MM.1S (cell line): ENCODE measurements at regions not wholly inside any gene's neighbourhood (a gene's known extent, or its start where the extent isn't known, plus 50 kb on each side); places are given as distances from the start of the nearest gene placed in this dataset.
"Not testable (repeated sequence)": the region's sequence is repeated elsewhere in the genome, so short reads cannot be mapped to it uniquely, and the experiment has no call there.

Experiments
- DNase-seq: peaks from one replicate; pipeline ENCODE4 v3.0.0-alpha.2; 2015
- H2AFZ ChIP-seq: fragments of 300-600 bp; sonication (generic); 2 replicates; pipeline ENCODE4 v1.6.0; 2016; ENCODE audit warnings: antibody characterized with exemption, low read length
- H3F3A ChIP-seq: fragments of 300-600 bp; sonication (generic); 2 replicates; pipeline ENCODE4 v1.6.1; 2016; ENCODE audit warnings: mild to moderate bottlenecking, antibody characterized with exemption, low read length, moderate library complexity, mixed read lengths; ENCODE audit not compliant: insufficient read depth
- H3K27ac ChIP-seq: fragments of 300-600 bp; sonication (generic); 2 replicates; pipeline ENCODE4 v1.5.1; 2016; ENCODE audit warnings: mild to moderate bottlenecking, low read length
- H3K27me3 ChIP-seq: fragments of 300-600 bp; sonication (generic); replicated peaks from 2 replicates; pipeline ENCODE4 v1.6.0; 2016; ENCODE audit warnings: low read length; ENCODE audit not compliant: insufficient read depth
- H3K36me3 ChIP-seq: fragments of 300-600 bp; sonication (generic); replicated peaks from 2 replicates; pipeline ENCODE4 v1.6.1; 2016; ENCODE audit warnings: mild to moderate bottlenecking, low read length, mixed read lengths; ENCODE audit not compliant: insufficient read depth
- H3K4me1 ChIP-seq: fragments of 300-600 bp; sonication (generic); 2 replicates; pipeline ENCODE4 v1.6.1; 2016; ENCODE audit warnings: low read length, mixed read lengths
- H3K4me2 ChIP-seq: fragments of 300-600 bp; sonication (generic); 2 replicates; pipeline ENCODE4 v1.6.0; 2016; ENCODE audit warnings: low read depth, low read length
- H3K4me3 ChIP-seq: fragments of 300-600 bp; sonication (generic); 2 replicates; pipeline ENCODE4 v1.5.1; 2016; ENCODE audit warnings: low read length, mixed read lengths
- H3K79me2 ChIP-seq: fragments of 300-600 bp; sonication (generic); 2 replicates; pipeline ENCODE4 v1.6.1; 2016; ENCODE audit warnings: mixed run types, low read length, mixed read lengths
- H3K9ac ChIP-seq: fragments of 300-600 bp; sonication (generic); 2 replicates; pipeline ENCODE4 v1.6.1; 2016; ENCODE audit warnings: low read length, mixed read lengths
- H3K9me2 ChIP-seq: fragments of 300-600 bp; sonication (generic); replicated peaks from 2 replicates; pipeline ENCODE4 v1.6.1; 2016; ENCODE audit warnings: mild to moderate bottlenecking, low read length, mixed read lengths; ENCODE audit not compliant: insufficient read depth
- H3K9me3 ChIP-seq: fragments of 300-600 bp; sonication (generic); replicated peaks from 2 replicates; pipeline ENCODE4 v1.6.1; 2016; ENCODE audit warnings: mild to moderate bottlenecking, low read length, mixed read lengths; ENCODE audit not compliant: insufficient read depth
- H4K20me1 ChIP-seq: fragments of 300-600 bp; sonication (generic); 2 replicates; pipeline ENCODE4 v1.6.1; 2016; ENCODE audit warnings: mild to moderate bottlenecking, low read length, moderate library complexity, mixed read lengths; ENCODE audit not compliant: insufficient read depth
- EZH2 ChIP-seq: fragments of 300-600 bp; sonication (generic); optimal IDR thresholded peaks from 2 replicates; pipeline ENCODE3; 2017; ENCODE audit warnings: low read depth, mild to moderate bottlenecking, antibody characterized with exemption, low read length, mixed read lengths
- EZH2phosphoT487 ChIP-seq: fragments of 300-600 bp; sonication (generic); IDR thresholded peaks from 2 replicates; pipeline ENCODE4 v1.6.1; 2018; ENCODE audit warnings: antibody characterized with exemption, low read length
- TF ChIP-seq, protein P1 (sequence below): fragments of 300-600 bp; sonication (generic); IDR thresholded peaks from 2 replicates; pipeline ENCODE4 v1.5.1; 2016; ENCODE audit warnings: antibody characterized with exemption, low read length, mixed read lengths

DNA sequence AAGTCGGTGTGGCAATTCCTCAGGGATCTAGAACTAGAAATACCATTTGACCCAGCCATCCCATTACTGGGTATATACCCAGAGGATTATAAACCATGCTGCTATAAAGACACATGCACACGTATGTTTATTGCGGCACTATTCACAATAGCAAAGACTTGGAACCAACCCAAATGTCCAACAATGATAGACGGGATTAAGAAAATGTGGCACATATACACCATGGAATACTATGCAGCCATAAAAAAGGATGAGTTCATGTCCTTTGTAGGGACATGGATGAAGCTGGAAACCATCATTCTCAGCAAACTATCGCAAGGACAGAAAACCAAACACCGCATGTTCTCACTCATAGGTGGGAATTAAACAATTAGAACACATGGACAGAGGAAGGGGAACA, 80.6 kb upstream of the ST3GAL5 start:
- H3K27me3 ChIP-seq, H3K36me3 ChIP-seq, H2AFZ ChIP-seq, H3K9me3 ChIP-seq, H3K4me2 ChIP-seq, H3K9ac ChIP-seq, H4K20me1 ChIP-seq, H3K27ac ChIP-seq, H3F3A ChIP-seq, H3K9me2 ChIP-seq, H3K79me2 ChIP-seq, H3K4me3 ChIP-seq, H3K4me1 ChIP-seq, DNase-seq: not testable (repeated sequence)

DNA sequence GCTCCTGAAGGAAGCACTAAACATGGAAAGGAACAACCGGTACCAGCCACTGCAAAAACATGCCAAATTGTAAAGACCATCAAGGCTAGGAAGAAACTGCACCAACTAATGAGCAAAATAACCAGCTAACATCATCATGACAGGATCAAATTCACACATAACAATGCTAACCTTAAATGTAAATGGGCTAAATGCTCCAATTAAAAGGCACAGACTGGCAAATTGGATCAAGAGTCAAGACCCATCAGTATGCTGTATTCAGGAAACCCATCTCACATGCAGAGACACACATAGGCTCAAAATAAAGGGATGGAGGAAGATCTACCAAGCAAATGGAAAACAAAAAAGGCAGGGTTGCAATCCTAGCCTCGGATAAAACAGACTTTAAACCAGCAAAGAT, 77.0 kb upstream of the ST3GAL5 start:
- not testable (repeated sequence) for H3K4me2 ChIP-seq, H4K20me1 ChIP-seq, H3K4me1 ChIP-seq, H3K27me3 ChIP-seq, H3K79me2 ChIP-seq, H3K9me2 ChIP-seq, H3F3A ChIP-seq, DNase-seq, H3K36me3 ChIP-seq, H3K27ac ChIP-seq, H2AFZ ChIP-seq, H3K9ac ChIP-seq, H3K4me3 ChIP-seq, H3K9me3 ChIP-seq

- H3K4me1 ChIP-seq, H3K27me3 ChIP-seq, H3K4me3 ChIP-seq, H3K9me3 ChIP-seq, H3K9me2 ChIP-seq, H2AFZ ChIP-seq, H3F3A ChIP-seq, H3K4me2 ChIP-seq, H4K20me1 ChIP-seq, H3K36me3 ChIP-seq, H3K27ac ChIP-seq, DNase-seq, H3K9ac ChIP-seq, H3K79me2 ChIP-seq: not testable (repeated sequence)
Measured at GRCh38 chr2:85963747-85964418, 75.1 kb upstream of the ST3GAL5 start.

DNA sequence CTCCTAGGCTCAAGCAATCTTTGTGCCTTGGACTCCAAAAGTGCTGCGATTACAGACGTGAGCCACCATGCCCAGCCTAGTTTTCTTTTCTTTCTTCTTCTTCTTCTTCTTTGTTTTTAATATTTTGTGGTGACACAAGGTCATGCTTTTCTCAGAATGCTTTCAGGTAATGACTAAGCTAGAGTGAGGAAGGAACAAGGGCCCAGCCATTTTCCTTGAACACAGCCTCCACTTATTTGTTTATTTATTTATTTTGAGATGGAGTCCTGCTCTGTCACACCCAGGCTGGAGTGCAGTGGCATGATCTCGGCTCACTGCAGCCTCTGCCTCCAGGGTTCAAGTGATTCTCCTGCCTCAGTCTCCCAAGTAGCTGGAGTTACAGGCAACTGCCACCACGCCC, 74.3 kb upstream of the ST3GAL5 start:
- no peaks in the 10 kb centered on the region for H3K4me1 ChIP-seq
- no peak overlapping the region for H3K27ac ChIP-seq
- H3K36me3 ChIP-seq: no peaks in the 10 kb centered on the region
- H3K4me2 ChIP-seq: no peak overlapping the region
- no peak overlapping the region for H3K9ac ChIP-seq
- H4K20me1 ChIP-seq: no peaks in the 10 kb centered on the region
- TF ChIP-seq, protein P1, sequence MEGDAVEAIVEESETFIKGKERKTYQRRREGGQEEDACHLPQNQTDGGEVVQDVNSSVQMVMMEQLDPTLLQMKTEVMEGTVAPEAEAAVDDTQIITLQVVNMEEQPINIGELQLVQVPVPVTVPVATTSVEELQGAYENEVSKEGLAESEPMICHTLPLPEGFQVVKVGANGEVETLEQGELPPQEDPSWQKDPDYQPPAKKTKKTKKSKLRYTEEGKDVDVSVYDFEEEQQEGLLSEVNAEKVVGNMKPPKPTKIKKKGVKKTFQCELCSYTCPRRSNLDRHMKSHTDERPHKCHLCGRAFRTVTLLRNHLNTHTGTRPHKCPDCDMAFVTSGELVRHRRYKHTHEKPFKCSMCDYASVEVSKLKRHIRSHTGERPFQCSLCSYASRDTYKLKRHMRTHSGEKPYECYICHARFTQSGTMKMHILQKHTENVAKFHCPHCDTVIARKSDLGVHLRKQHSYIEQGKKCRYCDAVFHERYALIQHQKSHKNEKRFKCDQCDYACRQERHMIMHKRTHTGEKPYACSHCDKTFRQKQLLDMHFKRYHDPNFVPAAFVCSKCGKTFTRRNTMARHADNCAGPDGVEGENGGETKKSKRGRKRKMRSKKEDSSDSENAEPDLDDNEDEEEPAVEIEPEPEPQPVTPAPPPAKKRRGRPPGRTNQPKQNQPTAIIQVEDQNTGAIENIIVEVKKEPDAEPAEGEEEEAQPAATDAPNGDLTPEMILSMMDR: no peak
- TF ChIP-seq EZH2phosphoT487 (no peak), EZH2 (no peak)
- H3K27me3 ChIP-seq: no peaks in the 10 kb centered on the region
- H3F3A ChIP-seq: no peaks in the 10 kb centered on the region
- H3K9me3 ChIP-seq: no peaks in the 10 kb centered on the region
- no peak for DNase-seq
- H2AFZ ChIP-seq: no peak overlapping the region
- no peaks in the 10 kb centered on the region for H3K9me2 ChIP-seq
- no peak overlapping the region for H3K4me3 ChIP-seq
- H3K79me2 ChIP-seq: no peaks in the 10 kb centered on the region

- DNase-seq: no peak
- TF ChIP-seq EZH2phosphoT487 (no peak), EZH2 (no peak)
- TF ChIP-seq, protein P1: no peak
Measured at GRCh38 chr2:85961754-85962153, 73.0 kb upstream of the ST3GAL5 start.

More at GRCh38 chr2:85961754-85962153, 73.0 kb upstream of the ST3GAL5 start:
- Histone ChIP-seq H3K9ac (no peak overlapping the region), H2AFZ (no peak overlapping the region), H3K9me3 (no peaks in the 10 kb centered on the region), H3K27ac (no peak overlapping the region), H3K4me1 (no peaks in the 10 kb centered on the region), H3K36me3 (no peaks in the 10 kb centered on the region), H3K4me2 (no peak overlapping the region), H3K27me3 (no peaks in the 10 kb centered on the region), H3F3A (no peaks in the 10 kb centered on the region), H3K9me2 (no peaks in the 10 kb centered on the region), H4K20me1 (no peaks in the 10 kb centered on the region), H3K4me3 (no peak overlapping the region), H3K79me2 (no peaks in the 10 kb centered on the region)
